GM23338 (cell line): ENCODE measurements at regions not wholly inside any gene's neighbourhood (a gene's known extent, or its start where the extent isn't known, plus 50 kb on each side); places are given as distances from the start of the nearest gene placed in this dataset.

Experiments
- CREB1 ChIP-seq: fragments of 250-450 bp; sonication (Bioruptor Pico); IDR thresholded peaks from 2 replicates; pipeline ENCODE4 v1.5.0; 2020; ENCODE audit warnings: low read depth, mild to moderate bottlenecking, moderate library complexity
- CTCF ChIP-seq, 2 experiments: fragments of 200-600 bp in 1 of 2; sonication (generic) in 1 of 2; conservative IDR thresholded peaks; 2 replicates each; pipeline versions ENCODE4 v1.5.1 to v1.6.1; 2016 to 2017; ENCODE audit warnings: antibody characterized with exemption in 2 of 2, low read depth in 2 of 2, mild to moderate bottlenecking in 2 of 2, moderate library complexity in 1 of 2
- EZH2 ChIP-seq: fragments of 200-600 bp; sonication (generic); IDR thresholded peaks from one replicate; pipeline ENCODE4 v1.8.0; 2017; ENCODE audit warnings: antibody characterized with exemption, mild to moderate bottlenecking, low read depth; ENCODE audit not compliant: unreplicated experiment
- EZH2phosphoT487 ChIP-seq: fragments of 200-600 bp; sonication (generic); IDR thresholded peaks from one replicate; pipeline ENCODE4 v1.8.1; 2018; ENCODE audit warnings: antibody characterized with exemption; ENCODE audit not compliant: unreplicated experiment
- POLR2AphosphoS5 ChIP-seq: IDR thresholded peaks from 2 replicates; pipeline ENCODE4 v1.6.1; 2016; ENCODE audit warnings: antibody characterized with exemption, low read depth
- REST ChIP-seq: IDR thresholded peaks from one replicate; pipeline ENCODE4 v1.6.1; 2018; ENCODE audit warnings: antibody characterized with exemption; ENCODE audit not compliant: unreplicated experiment
- ZNF114 ChIP-seq: fragments of 250-450 bp; sonication (Bioruptor Pico); IDR thresholded peaks from 2 replicates; pipeline ENCODE4 v1.5.0; 2020; ENCODE audit warnings: mild to moderate bottlenecking, moderate library complexity

- TF ChIP-seq EZH2phosphoT487: no peak
- no peak for TF ChIP-seq CTCF (conservative IDR thresholded peaks at IDR 0.05; ENCODE audit: low read depth in 2 of 2)
- TF ChIP-seq EZH2: no peak
- TF ChIP-seq ZNF114 (CRISPR knock-in tag): no peak
- no peak for TF ChIP-seq REST
- TF ChIP-seq POLR2AphosphoS5: no peak
- no peak for TF ChIP-seq CREB1 (CRISPR knock-in tag)
These were observed 142.4 kb downstream of the ZIC5 start for GRCh38 chr13:99829161-99829560.
